ENCODE measurements at regions not wholly inside any gene's neighbourhood (a gene's known extent, or its start where the extent isn't known, plus 50 kb on each side); places are given as distances from the start of the nearest gene placed in this dataset.

DNA sequence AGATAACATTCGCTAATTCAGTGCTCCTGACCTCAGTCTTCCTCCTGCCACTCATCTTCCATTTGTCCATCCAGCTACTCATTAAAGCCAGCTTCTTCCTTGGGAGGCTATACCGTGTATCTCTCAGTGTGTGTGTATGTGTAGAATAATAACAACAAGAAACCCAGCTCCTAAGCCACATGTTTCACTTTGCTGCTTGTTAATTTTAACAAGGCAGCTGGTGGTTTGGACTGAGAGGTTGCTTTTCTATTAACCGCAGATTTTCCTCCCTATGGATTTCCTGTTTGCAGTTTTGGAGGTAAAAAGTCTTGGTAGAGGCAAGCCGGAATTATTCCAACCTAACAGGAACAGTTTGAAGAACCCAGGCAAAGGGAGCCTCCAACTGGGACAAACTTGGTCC lies 165.0 kb downstream of the ADAMTS15 start:
- Mint-ChIP-seq H3K27me3 (ENCODE audit: insufficient read depth, unreplicated experiment) (no peaks in the 10 kb centered on the region), H3K4me3 (ENCODE audit: unreplicated experiment) (no peak overlapping the region), H3K9me3 (ENCODE audit: unreplicated experiment) (no peaks in the 10 kb centered on the region), H3K27ac (ENCODE audit: low read depth, unreplicated experiment) (no peak overlapping the region), H3K36me3 (ENCODE audit: insufficient read depth, unreplicated experiment) (no peaks in the 10 kb centered on the region), H3K4me1 (ENCODE audit: insufficient read depth, unreplicated experiment) (peaks cover 8% of the 10 kb centered on the region)
- ChIA-PET CTCF (interaction anchor here (0.7 kb wide), 1 partner anchor 30 kb away, joined by 5 read pairs; no protein-coding TSS in a partner anchor), POLR2A (no interaction called here)
- TF ChIP-seq, protein P1, sequence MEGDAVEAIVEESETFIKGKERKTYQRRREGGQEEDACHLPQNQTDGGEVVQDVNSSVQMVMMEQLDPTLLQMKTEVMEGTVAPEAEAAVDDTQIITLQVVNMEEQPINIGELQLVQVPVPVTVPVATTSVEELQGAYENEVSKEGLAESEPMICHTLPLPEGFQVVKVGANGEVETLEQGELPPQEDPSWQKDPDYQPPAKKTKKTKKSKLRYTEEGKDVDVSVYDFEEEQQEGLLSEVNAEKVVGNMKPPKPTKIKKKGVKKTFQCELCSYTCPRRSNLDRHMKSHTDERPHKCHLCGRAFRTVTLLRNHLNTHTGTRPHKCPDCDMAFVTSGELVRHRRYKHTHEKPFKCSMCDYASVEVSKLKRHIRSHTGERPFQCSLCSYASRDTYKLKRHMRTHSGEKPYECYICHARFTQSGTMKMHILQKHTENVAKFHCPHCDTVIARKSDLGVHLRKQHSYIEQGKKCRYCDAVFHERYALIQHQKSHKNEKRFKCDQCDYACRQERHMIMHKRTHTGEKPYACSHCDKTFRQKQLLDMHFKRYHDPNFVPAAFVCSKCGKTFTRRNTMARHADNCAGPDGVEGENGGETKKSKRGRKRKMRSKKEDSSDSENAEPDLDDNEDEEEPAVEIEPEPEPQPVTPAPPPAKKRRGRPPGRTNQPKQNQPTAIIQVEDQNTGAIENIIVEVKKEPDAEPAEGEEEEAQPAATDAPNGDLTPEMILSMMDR (IDR thresholded peaks at IDR 0.05; ENCODE audit: unreplicated experiment) = no peak
- intact Hi-C loops (cut with micrococcal nuclease) = no loop called here
- no TSS peak for BruUV-seq (replicated peaks)
- DNase-seq (ENCODE audit: unreplicated experiment) = no peak

DNA sequence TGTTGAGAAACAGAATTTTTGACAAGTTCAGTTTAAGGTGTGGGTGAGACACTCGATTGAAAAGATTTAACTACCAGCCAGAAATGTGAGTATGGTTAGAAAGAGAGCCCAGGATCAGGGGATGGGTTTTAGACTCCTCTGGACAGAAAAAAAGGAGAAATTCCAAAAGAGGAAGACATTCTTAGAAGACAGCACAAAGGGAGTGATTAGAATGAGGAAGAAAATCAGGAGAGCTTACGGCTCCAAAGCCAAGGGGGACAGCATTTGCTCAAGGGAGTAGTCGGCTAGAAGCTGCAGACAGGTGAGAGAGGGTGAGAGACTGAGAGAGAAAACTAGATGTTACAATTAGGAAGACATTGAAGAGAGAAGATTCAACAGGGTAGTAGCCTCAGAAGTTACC lies 166.1 kb downstream of the ADAMTS15 start:
- CTCF ChIA-PET = no interaction called here
- Mint-ChIP-seq H3K4me3 (ENCODE audit: unreplicated experiment) (no peak overlapping the region), H3K9me3 (ENCODE audit: unreplicated experiment) (peaks cover 4% of the 10 kb centered on the region), H3K36me3 (ENCODE audit: insufficient read depth, unreplicated experiment) (no peaks in the 10 kb centered on the region), H3K27me3 (ENCODE audit: insufficient read depth, unreplicated experiment) (no peaks in the 10 kb centered on the region), H3K4me1 (ENCODE audit: insufficient read depth, unreplicated experiment) (no peaks in the 10 kb centered on the region), H3K27ac (ENCODE audit: low read depth, unreplicated experiment) (no peak overlapping the region)
- POLR2A ChIA-PET = no interaction called here
- TF ChIP-seq, protein P1 (IDR thresholded peaks at IDR 0.05; ENCODE audit: unreplicated experiment) = no peak
- DNase-seq (ENCODE audit: unreplicated experiment) = no peak
- no TSS peak for BruUV-seq (replicated peaks)
- intact Hi-C loops (cut with micrococcal nuclease) = no loop called here

DNA sequence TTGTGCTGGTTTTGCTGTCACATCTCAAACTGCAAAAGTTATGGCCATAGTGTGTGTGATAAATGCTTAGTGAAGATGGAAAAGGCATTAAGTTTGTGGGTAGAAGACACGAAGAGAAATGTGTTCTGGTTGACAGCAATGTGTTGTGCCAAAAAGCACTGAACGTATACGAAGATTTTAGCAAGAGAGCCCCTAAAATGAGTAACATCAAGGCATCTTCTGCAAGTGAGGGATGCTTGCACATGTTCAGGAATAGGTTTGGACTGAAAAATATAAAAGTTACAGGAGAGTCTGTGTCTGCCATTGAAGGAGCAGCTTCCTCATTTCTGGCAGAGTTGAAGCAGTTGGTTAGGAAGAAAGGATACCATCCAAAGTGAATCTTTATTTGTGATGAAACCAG lies 167.1 kb downstream of the ADAMTS15 start:
- Mint-ChIP-seq H3K36me3 (ENCODE audit: insufficient read depth, unreplicated experiment) (no peaks in the 10 kb centered on the region), H3K4me1 (ENCODE audit: insufficient read depth, unreplicated experiment) (no peaks in the 10 kb centered on the region), H3K27ac (ENCODE audit: low read depth, unreplicated experiment) (no peak overlapping the region), H3K4me3 (ENCODE audit: unreplicated experiment) (no peak overlapping the region), H3K9me3 (ENCODE audit: unreplicated experiment) (peaks cover 7% of the 10 kb centered on the region), H3K27me3 (ENCODE audit: insufficient read depth, unreplicated experiment) (no peaks in the 10 kb centered on the region)
- TF ChIP-seq, protein P1 (IDR thresholded peaks at IDR 0.05; ENCODE audit: unreplicated experiment) = no peak
- intact Hi-C loops (cut with micrococcal nuclease) = no loop called here
- ChIA-PET POLR2A (no interaction called here), CTCF (no interaction called here)
- no peak for DNase-seq (ENCODE audit: unreplicated experiment)
- BruUV-seq (replicated peaks) = no TSS peak

DNA sequence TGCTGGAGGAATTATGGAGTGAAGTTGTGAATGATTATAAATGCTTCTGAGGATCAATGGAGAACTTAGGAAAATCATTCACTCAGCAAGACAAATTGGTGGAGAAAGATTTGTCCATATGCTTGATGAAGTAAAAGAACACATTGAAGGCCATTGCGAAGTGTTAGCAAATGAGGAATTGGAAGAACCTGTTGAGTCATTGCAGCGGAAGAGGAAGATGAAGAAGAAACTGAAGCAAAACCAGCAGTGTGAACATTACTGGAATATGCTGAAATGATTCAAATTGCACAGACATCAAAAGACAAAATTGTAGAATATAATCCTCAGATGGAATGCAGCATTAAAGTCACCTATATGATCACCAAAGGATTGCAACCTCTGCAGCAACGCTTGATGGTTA lies 168.1 kb downstream of the ADAMTS15 start:
- peaks cover 7% of the 10 kb centered on the region for H3K9me3 Mint-ChIP-seq (ENCODE audit: unreplicated experiment)
- no TSS peak for BruUV-seq (replicated peaks)
- ChIA-PET CTCF (no interaction called here), POLR2A (no interaction called here)
- intact Hi-C loops (cut with micrococcal nuclease) = no loop called here
- H3K27ac Mint-ChIP-seq (ENCODE audit: low read depth, unreplicated experiment) = no peak overlapping the region
- H3K4me1 Mint-ChIP-seq (ENCODE audit: insufficient read depth, unreplicated experiment) = no peaks in the 10 kb centered on the region
- H3K36me3 Mint-ChIP-seq (ENCODE audit: insufficient read depth, unreplicated experiment) = no peaks in the 10 kb centered on the region
- H3K4me3 Mint-ChIP-seq (ENCODE audit: unreplicated experiment) = no peak overlapping the region
- TF ChIP-seq, protein P1 (IDR thresholded peaks at IDR 0.05; ENCODE audit: unreplicated experiment) = no peak
- DNase-seq (ENCODE audit: unreplicated experiment) = no peak
- no peaks in the 10 kb centered on the region for H3K27me3 Mint-ChIP-seq (ENCODE audit: insufficient read depth, unreplicated experiment)

Measured in MCF 10A (cell line).